GM12878 (cell line): ENCODE measurements at regions not wholly inside any gene's neighbourhood (a gene's known extent, or its start where the extent isn't known, plus 50 kb on each side); places are given as distances from the start of the nearest gene placed in this dataset.

Experiments
- BCL11A ChIP-seq: IDR thresholded peaks from 2 replicates; pipeline ENCODE4 v1.6.1; 2011; ENCODE audit warnings: low read depth, low read length
- CHD1 ChIP-seq: IDR thresholded peaks from 2 replicates; pipeline ENCODE4 v1.6.1; 2012; ENCODE audit warnings: low read depth, low read length, improper control_type of control experiment
- EED ChIP-seq: sonication (generic); IDR thresholded peaks from 2 replicates; pipeline ENCODE4 v1.6.1; 2016; ENCODE audit warnings: antibody characterized with exemption, low read depth
- ESRRA ChIP-seq: IDR thresholded peaks from 2 replicates; pipeline ENCODE4 v1.6.1; 2012; ENCODE audit warnings: mild to moderate bottlenecking, low read length, improper control_type of control experiment
- FOXM1 ChIP-seq: IDR thresholded peaks from 2 replicates; pipeline ENCODE4 v1.6.1; 2012; ENCODE audit warnings: low read depth, mild to moderate bottlenecking, inconsistent platforms, low read length, moderate library complexity
- GATAD2B ChIP-seq: fragments of 450-650 bp; conservative IDR thresholded peaks from 2 replicates; pipeline ENCODE4 v1.6.1; 2017; ENCODE audit warnings: low read depth, mild to moderate bottlenecking, moderate library complexity
- MTA2 ChIP-seq: fragments of 450-650 bp; IDR thresholded peaks from 2 replicates; pipeline ENCODE4 v1.6.1; 2016; ENCODE audit warnings: low read depth, mild to moderate bottlenecking, moderate library complexity
- NRF1 ChIP-seq: conservative IDR thresholded peaks from 2 replicates; pipeline ENCODE4 v1.6.1; 2011; ENCODE audit warnings: mild to moderate bottlenecking, low read depth, low read length, improper control_type of control experiment
- PML ChIP-seq: IDR thresholded peaks from 2 replicates; pipeline ENCODE4 v1.6.1; 2012; ENCODE audit warnings: low read length, inconsistent platforms
- RBBP5 ChIP-seq: fragments of 200-600 bp; sonication (generic); conservative IDR thresholded peaks from 2 replicates; pipeline ENCODE4 v1.6.1; 2016
- TAF1 ChIP-seq: IDR thresholded peaks from 2 replicates; pipeline ENCODE4 v1.6.1; 2011; ENCODE audit warnings: mild to moderate bottlenecking, low read depth, low read length, borderline replicate concordance
- WRNIP1 ChIP-seq: IDR thresholded peaks from 2 replicates; pipeline ENCODE4 v1.6.1; 2011; ENCODE audit warnings: low read depth, low read length, improper control_type of control experiment, borderline replicate concordance
- ZNF622 ChIP-seq: fragments of 450-650 bp; IDR thresholded peaks from 2 replicates; pipeline ENCODE4 v1.6.1; 2017; ENCODE audit warnings: mild to moderate bottlenecking, inconsistent platforms
- ZNF687 ChIP-seq: fragments of 450-650 bp; IDR thresholded peaks from 2 replicates; pipeline ENCODE4 v1.6.1; 2017; ENCODE audit warnings: mild to moderate bottlenecking, moderate library complexity
- TF ChIP-seq, protein P1 (sequence below): fragments of 450-650 bp; IDR thresholded peaks from 2 replicates; pipeline ENCODE4 v1.6.1; 2017; ENCODE audit warnings: mild to moderate bottlenecking, low read depth, inconsistent platforms; ENCODE audit not compliant: poor library complexity, severe bottlenecking
- TF ChIP-seq, protein P2 (sequence below): fragments of 150-350 bp; IDR thresholded peaks from 2 replicates; pipeline ENCODE4 v1.6.1; 2016; ENCODE audit warnings: low read depth, low read length

DNA sequence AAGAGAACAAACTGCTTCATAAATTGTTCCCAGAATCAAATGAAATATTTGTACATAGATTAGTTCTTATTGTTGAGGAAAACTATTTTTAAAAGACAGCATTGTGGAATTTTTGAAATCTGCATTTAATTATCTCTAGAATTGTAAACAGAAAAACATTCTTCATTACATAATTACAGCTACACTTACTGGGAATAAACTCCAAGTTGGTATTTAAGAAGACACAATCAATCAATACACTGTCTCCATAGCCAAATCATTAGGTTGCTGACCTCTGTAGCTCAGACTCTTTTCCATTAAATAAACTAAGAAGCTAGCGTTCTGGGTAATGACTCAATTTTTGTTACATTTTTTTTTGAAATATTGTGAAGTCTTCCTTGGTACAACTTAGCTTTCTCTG is 70.2 kb upstream of the PIEZO2 start (continued):
- TF ChIP-seq CHD1, result no peak
- TF ChIP-seq FOXM1, result no peak
- TF ChIP-seq ESRRA, result no peak
- no peak for TF ChIP-seq ZNF687
- no peak for TF ChIP-seq PML
- TF ChIP-seq, protein P1, sequence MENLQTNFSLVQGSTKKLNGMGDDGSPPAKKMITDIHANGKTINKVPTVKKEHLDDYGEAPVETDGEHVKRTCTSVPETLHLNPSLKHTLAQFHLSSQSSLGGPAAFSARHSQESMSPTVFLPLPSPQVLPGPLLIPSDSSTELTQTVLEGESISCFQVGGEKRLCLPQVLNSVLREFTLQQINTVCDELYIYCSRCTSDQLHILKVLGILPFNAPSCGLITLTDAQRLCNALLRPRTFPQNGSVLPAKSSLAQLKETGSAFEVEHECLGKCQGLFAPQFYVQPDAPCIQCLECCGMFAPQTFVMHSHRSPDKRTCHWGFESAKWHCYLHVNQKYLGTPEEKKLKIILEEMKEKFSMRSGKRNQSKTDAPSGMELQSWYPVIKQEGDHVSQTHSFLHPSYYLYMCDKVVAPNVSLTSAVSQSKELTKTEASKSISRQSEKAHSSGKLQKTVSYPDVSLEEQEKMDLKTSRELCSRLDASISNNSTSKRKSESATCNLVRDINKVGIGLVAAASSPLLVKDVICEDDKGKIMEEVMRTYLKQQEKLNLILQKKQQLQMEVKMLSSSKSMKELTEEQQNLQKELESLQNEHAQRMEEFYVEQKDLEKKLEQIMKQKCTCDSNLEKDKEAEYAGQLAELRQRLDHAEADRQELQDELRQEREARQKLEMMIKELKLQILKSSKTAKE, result no peak
- TF ChIP-seq EED, result no peak
- TF ChIP-seq, protein P2, sequence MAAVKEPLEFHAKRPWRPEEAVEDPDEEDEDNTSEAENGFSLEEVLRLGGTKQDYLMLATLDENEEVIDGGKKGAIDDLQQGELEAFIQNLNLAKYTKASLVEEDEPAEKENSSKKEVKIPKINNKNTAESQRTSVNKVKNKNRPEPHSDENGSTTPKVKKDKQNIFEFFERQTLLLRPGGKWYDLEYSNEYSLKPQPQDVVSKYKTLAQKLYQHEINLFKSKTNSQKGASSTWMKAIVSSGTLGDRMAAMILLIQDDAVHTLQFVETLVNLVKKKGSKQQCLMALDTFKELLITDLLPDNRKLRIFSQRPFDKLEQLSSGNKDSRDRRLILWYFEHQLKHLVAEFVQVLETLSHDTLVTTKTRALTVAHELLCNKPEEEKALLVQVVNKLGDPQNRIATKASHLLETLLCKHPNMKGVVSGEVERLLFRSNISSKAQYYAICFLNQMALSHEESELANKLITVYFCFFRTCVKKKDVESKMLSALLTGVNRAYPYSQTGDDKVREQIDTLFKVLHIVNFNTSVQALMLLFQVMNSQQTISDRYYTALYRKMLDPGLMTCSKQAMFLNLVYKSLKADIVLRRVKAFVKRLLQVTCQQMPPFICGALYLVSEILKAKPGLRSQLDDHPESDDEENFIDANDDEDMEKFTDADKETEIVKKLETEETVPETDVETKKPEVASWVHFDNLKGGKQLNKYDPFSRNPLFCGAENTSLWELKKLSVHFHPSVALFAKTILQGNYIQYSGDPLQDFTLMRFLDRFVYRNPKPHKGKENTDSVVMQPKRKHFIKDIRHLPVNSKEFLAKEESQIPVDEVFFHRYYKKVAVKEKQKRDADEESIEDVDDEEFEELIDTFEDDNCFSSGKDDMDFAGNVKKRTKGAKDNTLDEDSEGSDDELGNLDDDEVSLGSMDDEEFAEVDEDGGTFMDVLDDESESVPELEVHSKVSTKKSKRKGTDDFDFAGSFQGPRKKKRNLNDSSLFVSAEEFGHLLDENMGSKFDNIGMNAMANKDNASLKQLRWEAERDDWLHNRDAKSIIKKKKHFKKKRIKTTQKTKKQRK, result no peak
- no peak for TF ChIP-seq ZNF622
- no peak for TF ChIP-seq RBBP5
- no peak for TF ChIP-seq BCL11A
- no peak for TF ChIP-seq MTA2
- no peak for TF ChIP-seq TAF1
- TF ChIP-seq GATAD2B, result no peak
- TF ChIP-seq NRF1, result no peak
- TF ChIP-seq WRNIP1, result no peak
